ENCODE measurements at regions not wholly inside any gene's neighbourhood (a gene's known extent, or its start where the extent isn't known, plus 50 kb on each side); places are given as distances from the start of the nearest gene placed in this dataset.

DNA sequence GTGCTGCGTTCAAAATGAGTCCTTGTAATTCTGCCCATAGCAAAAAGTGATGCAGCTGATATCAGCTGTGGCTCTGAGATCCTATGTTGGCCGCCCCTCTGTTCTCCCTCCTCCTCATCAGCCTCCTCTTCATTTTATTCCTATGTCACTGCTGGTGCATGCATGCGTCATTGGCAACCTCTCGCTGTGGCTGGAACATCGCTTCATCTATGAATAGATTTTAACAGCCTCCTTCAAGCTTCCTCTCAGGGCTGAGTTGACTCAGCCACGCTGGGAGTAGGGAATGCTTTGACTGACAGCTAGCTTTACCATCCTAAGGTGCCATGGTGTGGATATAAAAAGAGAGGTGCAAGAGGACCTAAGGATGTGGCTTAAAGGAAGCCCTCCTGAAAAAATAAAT, 303.5 kb downstream of the PLK2 start:
- Mint-ChIP-seq H3K27ac (ENCODE audit: unreplicated experiment) (no peak overlapping the region), H3K4me3 (ENCODE audit: unreplicated experiment) (no peak overlapping the region), H3K36me3 (ENCODE audit: insufficient read depth, unreplicated experiment) (no peaks in the 10 kb centered on the region), H3K27me3 (ENCODE audit: insufficient read depth, unreplicated experiment) (no peaks in the 10 kb centered on the region), H3K4me1 (ENCODE audit: low read depth, unreplicated experiment) (no peaks in the 10 kb centered on the region), H3K9me3 (ENCODE audit: unreplicated experiment) (no peaks in the 10 kb centered on the region)
- DNase-seq: no peak
- intact Hi-C loops (cut with micrococcal nuclease; ENCODE audit: unreplicated experiment): no loop called here
- no peak for TF ChIP-seq CTCF (IDR thresholded peaks at IDR 0.05; ENCODE audit: insufficient read depth in 1 of 2, low read depth in 1 of 2, low read length in 1 of 2, severe bottlenecking in 1 of 2, unreplicated experiment in 1 of 2)
- Histone ChIP-seq H3K4me1 (no peaks in the 10 kb centered on the region), H3K4me3 (ENCODE audit: low read depth, low read length) (no peak overlapping the region), H3K27me3 (replicated peaks; ENCODE audit: control insufficient read depth, insufficient read depth, low read length) (no peaks in the 10 kb centered on the region), H3K9me3 (no peaks in the 10 kb centered on the region), H3K36me3 (ENCODE audit: control insufficient read depth, insufficient read depth, low read length) (no peaks in the 10 kb centered on the region)
- CTCF ChIA-PET: no interaction called here
- POLR2A ChIA-PET: no interaction called here
- BruUV-seq (replicated peaks): no TSS peak

- no peak overlapping the region for H3K4me3 Mint-ChIP-seq (ENCODE audit: unreplicated experiment)
- H3K27me3 Mint-ChIP-seq (ENCODE audit: insufficient read depth, unreplicated experiment): no peaks in the 10 kb centered on the region
- Histone ChIP-seq H3K36me3 (ENCODE audit: control insufficient read depth, insufficient read depth, low read length) (no peaks in the 10 kb centered on the region), H3K4me1 (no peaks in the 10 kb centered on the region), H3K4me3 (ENCODE audit: low read depth, low read length) (no peak overlapping the region), H3K27me3 (replicated peaks; ENCODE audit: control insufficient read depth, insufficient read depth, low read length) (no peaks in the 10 kb centered on the region), H3K9me3 (no peaks in the 10 kb centered on the region)
- CTCF ChIA-PET: no interaction called here
- H3K9me3 Mint-ChIP-seq (ENCODE audit: unreplicated experiment): no peaks in the 10 kb centered on the region
- POLR2A ChIA-PET: no interaction called here
- no peaks in the 10 kb centered on the region for H3K4me1 Mint-ChIP-seq (ENCODE audit: low read depth, unreplicated experiment)
- no peak overlapping the region for H3K27ac Mint-ChIP-seq (ENCODE audit: unreplicated experiment)
- TF ChIP-seq CTCF (IDR thresholded peaks at IDR 0.05; ENCODE audit: insufficient read depth in 1 of 2, low read depth in 1 of 2, low read length in 1 of 2, severe bottlenecking in 1 of 2, unreplicated experiment in 1 of 2): no peak
- no peak for DNase-seq
- no peaks in the 10 kb centered on the region for H3K36me3 Mint-ChIP-seq (ENCODE audit: insufficient read depth, unreplicated experiment)
- intact Hi-C loops (cut with micrococcal nuclease; ENCODE audit: unreplicated experiment): no loop called here
- no TSS peak for BruUV-seq (replicated peaks)
These were observed 306.6 kb downstream of the PLK2 start for GRCh38 chr5:58153255-58153654.

DNA sequence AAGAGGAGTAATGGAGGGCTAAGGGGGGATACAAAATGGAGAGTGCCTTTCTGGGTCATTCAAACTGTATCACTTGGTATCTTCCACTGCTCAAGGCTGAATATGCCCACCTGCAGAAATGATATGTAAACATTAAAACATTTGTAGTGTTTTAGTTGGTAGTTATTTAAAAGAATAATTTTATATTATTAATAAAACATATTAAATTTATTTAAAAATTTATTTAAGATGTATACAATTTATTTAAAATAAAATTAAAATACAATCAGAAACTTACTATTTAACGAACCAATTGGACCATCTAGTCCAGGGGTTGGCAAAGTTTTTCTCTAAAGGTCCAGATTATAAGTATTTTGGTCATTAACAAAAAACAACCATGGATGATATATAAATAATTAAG, 308.5 kb downstream of the PLK2 start:
- ChIA-PET POLR2A (no interaction called here), CTCF (no interaction called here)
- no peaks in the 10 kb centered on the region for H3K27me3 ChIP-seq (replicated peaks; ENCODE audit: control insufficient read depth, insufficient read depth, low read length)
- DNase-seq: no peak
- H3K4me1 ChIP-seq: no peaks in the 10 kb centered on the region
- intact Hi-C loops (cut with micrococcal nuclease; ENCODE audit: unreplicated experiment): no loop called here
- no peaks in the 10 kb centered on the region for H3K9me3 ChIP-seq
- no peaks in the 10 kb centered on the region for H3K36me3 ChIP-seq (ENCODE audit: control insufficient read depth, insufficient read depth, low read length)
- Mint-ChIP-seq H3K4me1 (ENCODE audit: low read depth, unreplicated experiment) (no peaks in the 10 kb centered on the region), H3K9me3 (ENCODE audit: unreplicated experiment) (no peaks in the 10 kb centered on the region), H3K36me3 (ENCODE audit: insufficient read depth, unreplicated experiment) (no peaks in the 10 kb centered on the region), H3K27ac (ENCODE audit: unreplicated experiment) (no peak overlapping the region), H3K27me3 (ENCODE audit: insufficient read depth, unreplicated experiment) (no peaks in the 10 kb centered on the region), H3K4me3 (ENCODE audit: unreplicated experiment) (no peak overlapping the region)
- no peak for TF ChIP-seq CTCF (IDR thresholded peaks at IDR 0.05; ENCODE audit: insufficient read depth in 1 of 2, low read depth in 1 of 2, low read length in 1 of 2, severe bottlenecking in 1 of 2, unreplicated experiment in 1 of 2)
- BruUV-seq (replicated peaks): no TSS peak
- no peak overlapping the region for H3K4me3 ChIP-seq (ENCODE audit: low read depth, low read length)
